ENCODE measurements at regions not wholly inside any gene's neighbourhood (a gene's known extent, or its start where the extent isn't known, plus 50 kb on each side); places are given as distances from the start of the nearest gene placed in this dataset.

- TF ChIP-seq CTCF (IDR thresholded peaks at IDR 0.05 in 2 of 3, conservative IDR thresholded peaks at IDR 0.05 in 1 of 3; ENCODE audit: insufficient read depth in 2 of 3, low read depth in 1 of 3, low read length in 3 of 3) (no peak), RCOR1 (IDR thresholded peaks at IDR 0.05; ENCODE audit: borderline replicate concordance in 1 of 2, low read depth in 2 of 2, low read length in 2 of 2) (no peak), TCF15 (CRISPR knock-in tag; IDR thresholded peaks at IDR 0.05) (no peak), CBFB (CRISPR knock-in tag; IDR thresholded peaks at IDR 0.05) (no peak)
These were observed 582.0 kb upstream of the TMPRSS15 start for GRCh38 chr21:18985584-18985983.

Data from K562 (cell line).